ENCODE measurements at regions not wholly inside any gene's neighbourhood (a gene's known extent, or its start where the extent isn't known, plus 50 kb on each side); places are given as distances from the start of the nearest gene placed in this dataset.

DNA sequence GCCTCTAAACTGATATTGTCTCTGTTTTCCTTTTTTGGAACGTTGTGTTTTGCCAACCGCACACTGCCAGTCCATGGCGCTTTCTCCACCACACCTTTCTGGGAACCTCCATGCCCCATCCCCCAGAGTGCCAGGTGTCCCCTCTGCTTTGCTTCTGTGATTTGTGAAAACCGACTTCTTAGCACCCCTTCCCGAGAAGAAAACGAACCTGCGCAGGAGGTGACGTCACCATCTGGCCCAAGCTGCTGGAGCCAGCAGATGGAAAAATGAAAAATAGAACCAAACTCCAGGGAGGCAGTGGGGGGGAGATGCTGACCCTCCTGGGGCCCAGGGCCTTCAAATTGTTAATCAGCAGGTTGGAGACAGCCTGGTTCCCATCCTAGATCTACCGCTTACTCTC is 103.8 kb downstream of the HTR5A start:
- Histone ChIP-seq H3K4me2 (ENCODE audit: insufficient read depth, low read length) (no peak overlapping the region), H3K27ac (ENCODE audit: insufficient read depth, low read depth, low read length) (no peak overlapping the region), H3K4me3 (replicated peaks in 1 of 3; ENCODE audit: insufficient read depth in 1 of 3, low read depth in 1 of 3, low read length in 3 of 3) (no peak overlapping the region), H3K79me2 (ENCODE audit: control insufficient read depth, insufficient read depth, low read length) (no peaks in the 10 kb centered on the region), H3K27me3 (ENCODE audit: control insufficient read depth in 2 of 2, insufficient read depth in 2 of 2, low read length in 2 of 2) (no peaks in the 10 kb centered on the region), H3K9me3 (replicated peaks; ENCODE audit: control insufficient read depth, insufficient read depth, low read length) (no peaks in the 10 kb centered on the region), H3K36me3 (ENCODE audit: control insufficient read depth in 2 of 2, extremely low read depth in 1 of 2, insufficient read depth in 2 of 2, low read length in 2 of 2) (no peaks in the 10 kb centered on the region), H3K4me1 (ENCODE audit: control insufficient read depth, extremely low read depth, insufficient read depth, low read length) (no peaks in the 10 kb centered on the region), H4K20me1 (replicated peaks; ENCODE audit: control insufficient read depth, extremely low read depth, insufficient read depth, low read length) (no peaks in the 10 kb centered on the region), H2AFZ (ENCODE audit: low read depth, low read length) (no peak overlapping the region), H3K9ac (replicated peaks; ENCODE audit: extremely low read depth, insufficient read depth, low read length) (no peak overlapping the region), H3K9me1 (replicated peaks; ENCODE audit: control insufficient read depth, extremely low read depth, insufficient read depth, low read length) (no peaks in the 10 kb centered on the region)
- no TSS peak for BruUV-seq (replicated peaks)
- dilution Hi-C loops (cut with MboI; ENCODE audit: extremely low pct_ligation_motif_present, low sequenced_read_pairs) = no loop called here
- TF ChIP-seq, protein P1, sequence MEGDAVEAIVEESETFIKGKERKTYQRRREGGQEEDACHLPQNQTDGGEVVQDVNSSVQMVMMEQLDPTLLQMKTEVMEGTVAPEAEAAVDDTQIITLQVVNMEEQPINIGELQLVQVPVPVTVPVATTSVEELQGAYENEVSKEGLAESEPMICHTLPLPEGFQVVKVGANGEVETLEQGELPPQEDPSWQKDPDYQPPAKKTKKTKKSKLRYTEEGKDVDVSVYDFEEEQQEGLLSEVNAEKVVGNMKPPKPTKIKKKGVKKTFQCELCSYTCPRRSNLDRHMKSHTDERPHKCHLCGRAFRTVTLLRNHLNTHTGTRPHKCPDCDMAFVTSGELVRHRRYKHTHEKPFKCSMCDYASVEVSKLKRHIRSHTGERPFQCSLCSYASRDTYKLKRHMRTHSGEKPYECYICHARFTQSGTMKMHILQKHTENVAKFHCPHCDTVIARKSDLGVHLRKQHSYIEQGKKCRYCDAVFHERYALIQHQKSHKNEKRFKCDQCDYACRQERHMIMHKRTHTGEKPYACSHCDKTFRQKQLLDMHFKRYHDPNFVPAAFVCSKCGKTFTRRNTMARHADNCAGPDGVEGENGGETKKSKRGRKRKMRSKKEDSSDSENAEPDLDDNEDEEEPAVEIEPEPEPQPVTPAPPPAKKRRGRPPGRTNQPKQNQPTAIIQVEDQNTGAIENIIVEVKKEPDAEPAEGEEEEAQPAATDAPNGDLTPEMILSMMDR (IDR thresholded peaks at IDR 0.05; ENCODE audit: extremely low read depth in 1 of 2, insufficient read depth in 1 of 2, low read depth in 1 of 2, low read length in 2 of 2) = no peak
- TF ChIP-seq MYC (IDR thresholded peaks at IDR 0.05; ENCODE audit: low read depth, low read length) (no peak), FOS (IDR thresholded peaks at IDR 0.05; ENCODE audit: borderline replicate concordance, insufficient read depth, low read length) (no peak), JUN (IDR thresholded peaks at IDR 0.05; ENCODE audit: borderline replicate concordance, insufficient read depth, insufficient read length, low read depth) (no peak), POLR2AphosphoS5 (IDR thresholded peaks at IDR 0.05; ENCODE audit: insufficient read depth, low read depth, low read length) (no peak), GATA2 (IDR thresholded peaks at IDR 0.05; ENCODE audit: insufficient read depth, insufficient read length, low read depth, low read length) (no peak)
- TF ChIP-seq, protein P2, sequence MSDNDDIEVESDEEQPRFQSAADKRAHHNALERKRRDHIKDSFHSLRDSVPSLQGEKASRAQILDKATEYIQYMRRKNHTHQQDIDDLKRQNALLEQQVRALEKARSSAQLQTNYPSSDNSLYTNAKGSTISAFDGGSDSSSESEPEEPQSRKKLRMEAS (IDR thresholded peaks at IDR 0.05; ENCODE audit: insufficient read depth, insufficient read length) = no peak
- ChIA-PET POLR2A (no interaction called here), CTCF (no interaction called here)
- DNase-seq (ENCODE audit: low read depth, low spot score) (no peak), FAIRE-seq (no peak)
- intact Hi-C loops (cut with micrococcal nuclease) = no loop called here
